Mesenchymal stem cell (in vitro differentiated cells and primary cell): ENCODE measurements at regions not wholly inside any gene's neighbourhood (a gene's known extent, or its start where the extent isn't known, plus 50 kb on each side); places are given as distances from the start of the nearest gene placed in this dataset.

ENCODE experiments used
- DNase-seq: peaks from one replicate; pipeline ENCODE4 v3.0.0-alpha.2; 2013
- H2AFZ ChIP-seq: one replicate; pipeline ENCODE4 v1.6.1; 2013; ENCODE audit warnings: low read depth, mild to moderate bottlenecking, control low read depth, inconsistent platforms, low read length, moderate library complexity
- H2AK5ac ChIP-seq: 2 replicates; pipeline ENCODE4 v1.6.1; 2013; ENCODE audit warnings: low read length, moderate library complexity, mild to moderate bottlenecking, inconsistent platforms; ENCODE audit not compliant: severe bottlenecking
- H2BK120ac ChIP-seq: one replicate; pipeline ENCODE4 v1.6.1; 2013; ENCODE audit warnings: low read depth, mild to moderate bottlenecking, inconsistent platforms, low read length, moderate library complexity
- H2BK12ac ChIP-seq, 2 experiments: one replicate each; pipeline ENCODE4 v1.6.1; 2013; ENCODE audit warnings: inconsistent platforms in 2 of 2, low read length in 2 of 2, mild to moderate bottlenecking in 2 of 2, moderate library complexity in 2 of 2, control low read depth in 1 of 2
- H2BK15ac ChIP-seq: one replicate; pipeline ENCODE4 v1.6.1; 2013; ENCODE audit warnings: mild to moderate bottlenecking, low read depth, inconsistent platforms; ENCODE audit not compliant: poor library complexity, severe bottlenecking
- H2BK5ac ChIP-seq: 2 replicates; pipeline ENCODE4 v1.6.1; 2013; ENCODE audit warnings: low read depth, mild to moderate bottlenecking, low read length, control low read depth, inconsistent platforms; ENCODE audit not compliant: poor library complexity, severe bottlenecking
- H3K14ac ChIP-seq, 2 experiments: one replicate each; pipeline ENCODE4 v1.6.1; 2013; ENCODE audit warnings: inconsistent platforms in 2 of 2, low read length in 2 of 2, control low read depth in 1 of 2, mild to moderate bottlenecking in 1 of 2, moderate library complexity in 1 of 2
- H3K18ac ChIP-seq, 2 experiments: one replicate each; pipeline ENCODE4 v1.6.1; 2013; ENCODE audit warnings: inconsistent platforms in 2 of 2, low read length in 2 of 2, control low read depth in 1 of 2, low read depth in 1 of 2, mild to moderate bottlenecking in 1 of 2
- H3K23ac ChIP-seq, 2 experiments: one replicate each; pipeline ENCODE4 v1.6.1; 2013; ENCODE audit warnings: inconsistent platforms in 2 of 2, low read length in 2 of 2, mild to moderate bottlenecking in 2 of 2, moderate library complexity in 2 of 2, control low read depth in 1 of 2
- H3K27ac ChIP-seq: 2 replicates; pipeline ENCODE4 v1.5.1; 2013; ENCODE audit warnings: mild to moderate bottlenecking, moderate library complexity, low read length, control low read depth, inconsistent platforms; ENCODE audit not compliant: poor library complexity, severe bottlenecking
- H3K27me3 ChIP-seq, 2 experiments: 2 replicates each; pipeline versions ENCODE4 v1.6.1 to v1.7.0; 2013; ENCODE audit warnings: low read length in 2 of 2, mild to moderate bottlenecking in 2 of 2, moderate library complexity in 2 of 2, control low read depth in 1 of 2, inconsistent platforms in 1 of 2; ENCODE audit not compliant: control insufficient read depth in 1 of 2, insufficient read depth in 1 of 2
- H3K36me3 ChIP-seq, 2 experiments: 2 replicates each; pipeline versions ENCODE4 v1.6.1 to v1.7.0; 2013; ENCODE audit warnings: low read length in 2 of 2, control low read depth in 1 of 2, inconsistent platforms in 1 of 2, low read depth in 1 of 2, mild to moderate bottlenecking in 1 of 2; ENCODE audit not compliant: insufficient read depth in 2 of 2, control insufficient read depth in 1 of 2
- H3K4ac ChIP-seq, 2 experiments: one replicate each; pipeline ENCODE4 v1.6.1; 2013; ENCODE audit warnings: inconsistent platforms in 2 of 2, low read length in 2 of 2, mild to moderate bottlenecking in 2 of 2, moderate library complexity in 2 of 2, control low read depth in 1 of 2, low read depth in 1 of 2
- H3K4me1 ChIP-seq: 2 replicates; pipeline ENCODE4 v1.6.1; 2013; ENCODE audit warnings: low read depth, low read length, control low read depth; ENCODE audit not compliant: control insufficient read depth, insufficient read depth
- H3K4me2 ChIP-seq: 2 replicates; pipeline ENCODE4 v1.6.1; 2013; ENCODE audit warnings: low read length, mild to moderate bottlenecking, inconsistent platforms; ENCODE audit not compliant: poor library complexity, severe bottlenecking
- H3K4me3 ChIP-seq, 2 experiments: 2 replicates each; pipeline versions ENCODE4 v1.5.1 to v1.7.0; 2013; ENCODE audit warnings: low read length in 2 of 2, mild to moderate bottlenecking in 2 of 2, control low read depth in 1 of 2, low read depth in 1 of 2; ENCODE audit not compliant: insufficient read depth in 1 of 2
- H3K79me1 ChIP-seq: replicated peaks from 2 replicates; pipeline ENCODE4 v1.6.1; 2013; ENCODE audit warnings: mild to moderate bottlenecking, control low read depth, low read length, inconsistent platforms; ENCODE audit not compliant: poor library complexity, severe bottlenecking
- H3K9ac ChIP-seq: 2 replicates; pipeline ENCODE4 v1.7.0; 2013; ENCODE audit warnings: mild to moderate bottlenecking, low read length, moderate library complexity
- H3K9me3 ChIP-seq: 2 replicates; pipeline ENCODE4 v1.7.0; 2013; ENCODE audit warnings: mild to moderate bottlenecking, low read length; ENCODE audit not compliant: control insufficient read depth
- H4K8ac ChIP-seq: one replicate; pipeline ENCODE4 v1.6.1; 2013; ENCODE audit warnings: inconsistent platforms, mild to moderate bottlenecking, low read length, moderate library complexity
- H4K91ac ChIP-seq: one replicate; pipeline ENCODE4 v1.6.1; 2013; ENCODE audit warnings: mild to moderate bottlenecking, low read length, inconsistent platforms
- WGBS: methylation state at CpG from one replicate; pipeline ENCODE4 v1.1.7; 2013; ENCODE audit warnings: mixed read lengths; 5-methylcytosine and 5-hydroxymethylcytosine counted together

- Histone ChIP-seq H2BK15ac (no peak overlapping the region), H2BK120ac (no peak overlapping the region), H3K4me1 (no peaks in the 10 kb centered on the region), H3K14ac (no peak overlapping the region), H3K9ac (no peak overlapping the region), H3K36me3 (no peaks in the 10 kb centered on the region), H3K4me3 (no peak overlapping the region), H2AK5ac (no peak overlapping the region), H2BK12ac (no peak overlapping the region), H4K91ac (no peak overlapping the region), H3K27ac (no peak overlapping the region), H3K27me3 (no peaks in the 10 kb centered on the region), H3K23ac (no peak overlapping the region), H3K18ac (no peak overlapping the region), H2BK5ac (no peak overlapping the region), H2AFZ (no peak overlapping the region), H3K4ac (no peak overlapping the region), H3K9me3 (no peaks in the 10 kb centered on the region), H3K4me2 (no peak overlapping the region), H4K8ac (no peak overlapping the region), H3K79me1 (no peaks in the 10 kb centered on the region)
- no peak for DNase-seq
- WGBS, result 72% methylated on average over 2 of the region's 2 CpGs
Observed at GRCh38 chr5:106085556-106085955, 1585.2 kb downstream of the EFNA5 start.

DNA sequence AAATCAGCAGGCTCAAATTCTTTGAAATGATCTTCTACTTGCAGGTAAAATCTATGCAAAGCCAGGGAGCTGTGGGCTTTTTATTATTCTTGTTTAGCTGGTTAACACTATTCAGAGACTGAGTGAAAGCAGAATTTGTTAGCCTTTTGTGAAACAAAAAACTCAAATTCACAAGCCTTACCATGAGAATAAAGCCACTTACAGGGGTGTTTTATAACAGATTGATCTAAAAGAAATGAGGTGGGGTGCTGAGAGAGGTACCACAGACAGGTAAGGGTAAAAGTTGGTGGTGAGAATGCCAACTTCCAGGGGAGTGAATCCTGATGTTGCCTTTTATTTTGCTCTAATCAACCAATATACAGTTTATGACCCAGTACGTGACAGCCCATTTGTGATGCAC, 1585.6 kb downstream of the EFNA5 start:
- Histone ChIP-seq H4K8ac (no peak overlapping the region), H3K18ac (no peak overlapping the region), H3K27ac (no peak overlapping the region), H2BK15ac (no peak overlapping the region), H2BK5ac (no peak overlapping the region), H3K36me3 (no peaks in the 10 kb centered on the region), H2BK12ac (no peak overlapping the region), H4K91ac (no peak overlapping the region), H3K4me2 (no peak overlapping the region), H3K27me3 (no peaks in the 10 kb centered on the region), H3K9me3 (no peaks in the 10 kb centered on the region), H2BK120ac (no peak overlapping the region), H3K4me3 (no peak overlapping the region), H3K14ac (no peak overlapping the region), H2AK5ac (no peak overlapping the region), H3K9ac (no peak overlapping the region), H3K4me1 (no peaks in the 10 kb centered on the region), H3K4ac (no peak overlapping the region), H3K23ac (no peak overlapping the region), H2AFZ (no peak overlapping the region), H3K79me1 (no peaks in the 10 kb centered on the region)
- DNase-seq, result no peak
- WGBS, result no CpG with 5 or more reads among the region's 1 CpG

- H3K27me3 ChIP-seq, result no peaks in the 10 kb centered on the region
Observed at GRCh38 chr5:106080535-106080934, 1590.2 kb downstream of the EFNA5 start.

DNA sequence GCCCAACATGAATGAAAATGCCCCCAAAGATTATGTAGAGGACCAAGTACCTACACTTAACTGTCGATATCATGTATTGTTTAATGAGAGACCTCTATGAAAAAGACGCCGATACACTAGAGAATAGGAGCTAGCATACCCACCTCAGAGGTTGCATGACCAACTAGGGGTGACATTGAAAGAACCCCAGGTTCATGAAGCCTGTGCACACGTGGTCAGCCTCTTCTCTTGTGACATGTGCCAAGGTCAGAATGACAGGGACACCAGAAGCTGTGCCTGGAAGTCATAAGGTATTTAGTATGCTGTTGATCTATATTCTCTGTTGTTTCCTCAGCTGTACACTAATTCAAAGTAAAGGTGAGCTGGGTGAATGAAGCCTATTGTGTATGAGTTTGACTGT, 1594.1 kb downstream of the EFNA5 start:
- Histone ChIP-seq H3K36me3 (no peaks in the 10 kb centered on the region), H3K9me3 (no peaks in the 10 kb centered on the region), H3K23ac (no peak overlapping the region), H3K4me3 (no peak overlapping the region), H3K18ac (no peak overlapping the region), H3K4me2 (no peak overlapping the region), H2AFZ (no peak overlapping the region), H2AK5ac (no peak overlapping the region), H3K79me1 (no peaks in the 10 kb centered on the region), H4K8ac (no peak overlapping the region), H3K4me1 (no peaks in the 10 kb centered on the region), H3K4ac (no peak overlapping the region), H3K9ac (no peak overlapping the region), H2BK120ac (no peak overlapping the region), H3K27me3 (no peaks in the 10 kb centered on the region), H2BK5ac (no peak overlapping the region), H3K14ac (no peak overlapping the region), H3K27ac (no peak overlapping the region), H2BK15ac (no peak overlapping the region), H4K91ac (no peak overlapping the region), H2BK12ac (no peak overlapping the region)
- 92% methylated on average over 4 of the region's 4 CpGs for WGBS
- DNase-seq, result no peak

More at GRCh38 chr5:106080535-106080934, 1590.2 kb downstream of the EFNA5 start:
- no peak overlapping the region for H4K91ac ChIP-seq
- H3K23ac ChIP-seq, result no peak overlapping the region
- H3K27ac ChIP-seq, result no peak overlapping the region
- no peak overlapping the region for H3K4me3 ChIP-seq
- DNase-seq, result no peak
- H3K79me1 ChIP-seq, result no peaks in the 10 kb centered on the region
- no peak overlapping the region for H2AK5ac ChIP-seq
- no peak overlapping the region for H2BK120ac ChIP-seq
- H2BK12ac ChIP-seq, result no peak overlapping the region
- no peak overlapping the region for H3K14ac ChIP-seq
- no peak overlapping the region for H3K18ac ChIP-seq
- no peak overlapping the region for H2BK5ac ChIP-seq
- no peaks in the 10 kb centered on the region for H3K36me3 ChIP-seq
- no peaks in the 10 kb centered on the region for H3K4me1 ChIP-seq
- no peak overlapping the region for H3K4ac ChIP-seq
- H3K4me2 ChIP-seq, result no peak overlapping the region
- H3K9me3 ChIP-seq, result no peaks in the 10 kb centered on the region
- H2AFZ ChIP-seq, result no peak overlapping the region
- H2BK15ac ChIP-seq, result no peak overlapping the region
- WGBS, result 100% methylated on average over 1 of the region's 1 CpG
- H4K8ac ChIP-seq, result no peak overlapping the region
- H3K9ac ChIP-seq, result no peak overlapping the region
